CD4-positive, alpha-beta T cell treated with Interleukin-21 for 1 hour (primary cell): ENCODE measurements at regions not wholly inside any gene's neighbourhood (a gene's known extent, or its start where the extent isn't known, plus 50 kb on each side); places are given as distances from the start of the nearest gene placed in this dataset.

ENCODE experiments used
- DNase-seq: peaks from one replicate; pipeline ENCODE4 v3.0.0-alpha.2; 2020

- no peak for DNase-seq
Observed at GRCh38 chr10:113331961-113332360, 220.9 kb upstream of the HABP2 start.

- DNase-seq: no peak
Observed at GRCh38 chr10:113333313-113333712, 219.5 kb upstream of the HABP2 start.

- DNase-seq: no peak
Observed at GRCh38 chr10:113335592-113335991, 217.3 kb upstream of the HABP2 start.

- DNase-seq: no peak
Observed at GRCh38 chr10:113336549-113337130, 216.2 kb upstream of the HABP2 start.

GRCh38 chr10:113337142-113337541 lies 215.7 kb upstream of the HABP2 start:
- no peak for DNase-seq

- no peak for DNase-seq
Observed at GRCh38 chr10:113339121-113339520, 213.7 kb upstream of the HABP2 start.

GRCh38 chr10:113340282-113340681 lies 212.6 kb upstream of the HABP2 start:
- no peak for DNase-seq

- no peak for DNase-seq
Observed at GRCh38 chr10:113341138-113341537, 211.7 kb upstream of the HABP2 start.

GRCh38 chr10:113345826-113346624 lies 206.8 kb upstream of the HABP2 start:
- DNase-seq: no peak

GRCh38 chr10:113347508-113347907 lies 205.3 kb upstream of the HABP2 start:
- no peak for DNase-seq

GRCh38 chr10:113348694-113349093 lies 204.2 kb upstream of the HABP2 start:
- no peak for DNase-seq

- no peak for DNase-seq
Observed at GRCh38 chr10:113350311-113351040, 202.4 kb upstream of the HABP2 start.

- DNase-seq: no peak
Observed at GRCh38 chr10:113354711-113355110, 198.1 kb upstream of the HABP2 start.

- DNase-seq: no peak
Observed at GRCh38 chr10:113356794-113357680, 195.8 kb upstream of the HABP2 start.

GRCh38 chr10:113357681-113358300 lies 195.1 kb upstream of the HABP2 start:
- no peak for DNase-seq

GRCh38 chr10:113359655-113360054 lies 193.2 kb upstream of the HABP2 start:
- DNase-seq: no peak

- DNase-seq: no peak
Observed at GRCh38 chr10:113360870-113361269, 192.0 kb upstream of the HABP2 start.

GRCh38 chr10:113362645-113363091 lies 190.2 kb upstream of the HABP2 start:
- no peak for DNase-seq

GRCh38 chr10:113364227-113364626 lies 188.6 kb upstream of the HABP2 start:
- no peak for DNase-seq

- no peak for DNase-seq
Observed at GRCh38 chr10:113368666-113369364, 184.0 kb upstream of the HABP2 start.

GRCh38 chr10:113369365-113369694 lies 183.5 kb upstream of the HABP2 start:
- no peak for DNase-seq

GRCh38 chr10:113376428-113376827 lies 176.4 kb upstream of the HABP2 start:
- DNase-seq: no peak
